ENCODE measurements at regions not wholly inside any gene's neighbourhood (a gene's known extent, or its start where the extent isn't known, plus 50 kb on each side); places are given as distances from the start of the nearest gene placed in this dataset.
"Not testable (repeated sequence)": the region's sequence is repeated elsewhere in the genome, so short reads cannot be mapped to it uniquely, and the experiment has no call there.

DNA sequence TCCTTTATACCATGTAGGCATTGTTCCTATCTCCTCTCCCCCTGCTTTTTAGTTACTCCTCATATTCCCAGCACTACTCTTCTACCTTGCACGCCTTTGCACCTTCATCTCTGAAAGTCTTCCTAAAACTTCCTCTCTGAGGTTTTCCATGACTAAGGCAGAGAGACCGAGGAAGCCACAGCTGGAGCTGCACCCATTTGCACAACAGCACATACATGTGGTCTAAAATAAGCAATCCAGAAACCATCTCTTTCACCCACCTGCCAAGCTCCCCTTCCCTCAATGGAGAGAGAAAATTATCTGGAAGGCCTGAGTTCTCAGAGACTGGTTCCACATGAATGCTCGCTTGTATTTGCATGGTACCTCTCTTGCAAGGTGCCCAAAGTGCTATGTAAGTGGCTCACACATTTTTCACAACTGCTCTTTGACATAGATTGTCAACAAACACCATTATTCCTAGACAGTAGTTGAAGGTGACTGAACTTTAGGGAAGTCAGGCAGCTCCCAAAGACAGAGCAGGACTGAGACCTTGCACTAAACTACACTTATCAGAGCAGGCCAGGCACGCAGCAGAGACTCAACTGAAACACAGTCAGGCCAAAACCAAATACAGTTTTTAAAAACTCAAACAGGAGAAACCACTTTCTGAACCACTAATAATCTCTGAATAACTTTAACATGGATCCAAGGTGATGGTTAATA is 313.2 kb downstream of the TFAP2A start:
- no peak for DNase-seq

DNA sequence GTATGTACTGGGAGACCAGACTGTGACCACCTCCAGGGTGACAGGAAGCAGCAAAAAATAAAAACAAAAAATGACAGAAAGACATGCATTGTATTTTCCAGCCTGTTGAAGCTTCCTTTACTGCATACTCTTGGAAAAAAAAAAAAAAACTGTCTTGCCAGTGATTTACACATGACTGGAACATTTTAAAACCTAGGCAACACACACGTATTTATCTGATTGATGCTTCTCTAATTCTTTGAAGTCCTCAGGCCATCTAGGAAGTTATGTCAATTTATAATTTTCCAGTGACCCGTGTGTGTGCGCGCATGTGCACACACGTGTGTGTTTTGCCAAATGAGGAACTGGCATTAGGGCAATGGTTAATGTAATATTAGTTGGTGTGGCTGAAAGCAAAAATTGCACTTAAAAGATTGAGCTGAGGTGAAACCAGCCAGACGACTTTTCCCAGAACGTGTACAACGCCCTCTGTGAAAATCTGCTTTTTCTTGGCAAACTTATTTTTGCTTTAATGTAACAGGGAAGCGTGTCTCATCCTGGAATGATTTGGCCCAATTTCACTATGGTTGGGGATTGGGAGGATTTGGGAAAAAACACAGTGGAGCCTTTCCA is 315.2 kb downstream of the TFAP2A start:
- DNase-seq = no peak

DNA sequence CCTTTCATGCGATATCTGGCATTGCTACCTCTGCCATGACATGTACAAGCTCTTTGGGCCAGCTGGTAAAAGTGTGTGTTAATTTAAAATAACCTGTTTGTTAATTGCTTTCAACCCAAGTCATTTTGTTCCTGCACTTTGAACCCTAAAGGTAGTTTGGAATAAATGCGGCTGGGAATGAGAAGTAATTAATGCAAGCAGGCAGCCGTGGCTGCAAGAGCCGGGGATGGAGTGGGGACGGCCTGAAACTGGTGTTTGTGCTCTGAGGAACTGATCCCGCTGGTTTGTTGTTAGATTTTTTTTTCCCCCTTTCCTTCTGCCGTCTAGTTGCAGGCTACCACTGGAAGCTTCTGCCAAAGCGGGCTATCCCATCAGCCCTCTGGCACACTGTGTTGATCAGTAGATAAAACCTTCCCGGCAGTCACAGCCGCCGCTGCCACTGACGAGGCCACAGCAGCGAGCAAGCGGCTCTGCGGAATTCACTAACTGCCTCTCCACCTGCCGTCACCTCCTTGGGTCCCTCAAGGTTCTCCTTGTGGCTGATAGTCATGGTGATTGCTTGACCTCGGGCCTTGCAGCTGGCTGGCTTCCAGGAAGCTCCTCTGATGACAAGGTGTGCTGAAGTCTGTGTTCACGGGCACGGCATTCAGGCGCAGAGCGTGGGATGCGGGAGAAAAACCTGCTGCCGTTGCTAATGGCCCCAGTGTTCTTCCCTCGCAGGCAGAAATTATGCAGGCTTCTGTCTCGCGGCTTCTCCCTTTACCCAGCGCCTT is 315.9 kb downstream of the TFAP2A start:
- DNase-seq = no peak

DNA sequence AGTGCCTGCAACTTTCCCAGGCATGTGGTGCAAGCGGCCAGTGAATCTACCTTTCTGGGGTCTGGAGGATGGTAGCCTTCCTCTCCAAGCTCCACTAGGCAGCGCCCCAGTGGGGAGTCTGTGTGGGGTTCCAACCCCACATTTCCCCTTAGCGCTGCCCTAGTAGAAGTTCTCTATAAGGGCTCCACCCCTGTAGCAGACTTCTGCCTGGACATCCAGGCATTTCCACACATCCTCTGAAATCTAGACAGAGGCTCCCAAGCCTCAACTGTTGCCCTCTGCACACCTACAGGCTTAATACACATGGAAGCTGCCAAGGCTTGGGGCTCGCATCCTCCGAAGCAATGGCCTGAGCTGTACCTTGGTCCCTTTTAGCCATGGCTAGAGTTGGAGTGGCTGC is 321.6 kb downstream of the TFAP2A start:
- no peak for DNase-seq

DNA sequence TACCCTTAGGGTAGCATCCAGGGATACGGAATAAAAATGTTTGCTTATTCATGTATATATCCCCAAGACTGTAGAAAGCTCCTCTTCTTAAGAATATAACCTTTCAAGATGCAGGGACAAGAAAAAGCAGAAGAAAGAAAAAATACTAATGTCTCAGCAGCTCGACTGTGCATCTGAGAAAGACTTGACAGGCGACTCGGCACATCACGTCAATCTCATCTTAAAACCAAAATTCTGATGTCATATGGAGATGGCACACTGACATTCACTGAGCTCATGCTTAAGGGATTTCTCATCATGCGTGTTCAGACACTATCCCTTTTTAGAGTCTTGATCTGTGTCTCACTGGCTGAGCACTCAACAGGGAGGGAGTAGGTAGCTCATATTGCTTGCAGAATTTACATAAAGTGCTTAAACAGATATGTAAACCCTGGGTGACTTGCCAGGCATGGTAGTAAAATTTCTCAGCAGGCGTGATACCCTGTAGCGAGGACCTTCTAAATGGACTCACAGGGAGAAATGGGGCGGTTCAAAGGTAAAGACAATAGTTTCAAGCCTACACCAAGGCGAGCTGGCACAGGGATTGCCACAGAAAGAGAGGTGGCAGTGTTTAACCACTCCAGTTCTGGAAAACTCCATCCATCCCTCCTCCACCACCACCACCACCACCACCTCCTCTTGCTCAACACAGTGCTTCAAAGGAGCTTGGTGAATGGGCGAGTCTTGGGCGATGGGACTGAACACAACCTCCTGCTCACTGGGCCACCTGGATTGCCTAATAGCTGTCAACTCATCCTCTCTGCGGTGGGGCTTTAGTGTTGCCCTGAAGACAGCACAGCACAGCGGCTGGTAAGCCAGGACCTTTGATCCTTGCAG is 330.5 kb downstream of the TFAP2A start:
- no peak for DNase-seq

DNA sequence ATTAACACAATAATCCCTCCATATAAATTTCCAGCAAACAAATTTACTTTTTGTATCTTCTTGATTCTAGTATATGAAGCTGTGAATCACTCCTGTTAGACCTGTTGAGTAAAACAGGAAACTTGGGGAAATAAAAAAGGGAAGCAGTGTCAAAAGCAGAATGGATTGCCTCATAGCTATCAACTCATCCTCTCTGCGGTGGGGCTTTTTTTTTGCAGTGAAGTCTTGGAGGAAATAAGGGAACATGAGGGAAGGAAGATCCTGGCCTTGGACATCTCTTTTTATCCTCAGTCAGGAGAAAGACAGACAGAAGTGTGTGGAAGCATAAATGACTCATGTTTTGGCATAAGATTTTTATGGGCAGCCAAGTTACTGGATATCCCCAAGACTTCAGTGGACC is 332.5 kb downstream of the TFAP2A start:
- DNase-seq = no peak

DNA sequence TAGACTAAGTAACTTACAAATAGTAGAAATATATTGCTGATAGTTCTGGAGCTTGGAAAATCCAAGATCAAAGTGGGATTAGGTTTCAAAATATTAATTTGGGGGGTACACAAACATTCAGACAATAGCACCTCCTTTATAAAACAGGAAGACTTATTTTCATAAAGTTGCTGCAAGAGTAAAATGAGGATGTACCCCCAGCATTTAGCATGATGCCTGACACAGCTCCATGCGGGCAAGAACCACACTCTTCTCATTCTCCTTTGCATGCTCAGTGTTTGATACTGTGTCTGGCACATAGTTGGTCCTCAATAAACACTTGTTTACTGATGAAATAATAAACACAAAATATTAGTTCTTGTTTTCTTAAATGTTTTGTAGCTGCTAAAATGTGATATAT is 332.9 kb downstream of the TFAP2A start:
- DNase-seq = no peak

DNA sequence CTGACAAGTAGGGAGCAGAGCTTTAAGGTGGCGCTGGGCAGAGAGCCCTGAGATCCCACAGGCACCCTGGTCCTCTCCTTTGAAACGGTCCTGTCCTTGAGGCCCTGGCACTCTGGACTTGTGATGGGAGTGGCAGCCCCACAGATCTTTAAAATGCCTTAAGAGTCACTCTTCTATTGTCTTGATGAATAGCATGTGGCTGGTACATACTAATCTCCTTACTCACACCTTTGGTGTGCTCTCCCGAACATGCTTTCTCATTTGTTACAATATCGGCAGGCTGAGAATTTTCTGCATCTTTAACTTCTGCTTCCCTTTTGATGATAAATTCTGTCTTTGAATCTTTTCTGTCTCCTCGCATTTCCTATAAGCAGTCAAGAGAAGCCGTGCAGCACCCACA is 333.8 kb downstream of the TFAP2A start:
- no peak for DNase-seq

DNA sequence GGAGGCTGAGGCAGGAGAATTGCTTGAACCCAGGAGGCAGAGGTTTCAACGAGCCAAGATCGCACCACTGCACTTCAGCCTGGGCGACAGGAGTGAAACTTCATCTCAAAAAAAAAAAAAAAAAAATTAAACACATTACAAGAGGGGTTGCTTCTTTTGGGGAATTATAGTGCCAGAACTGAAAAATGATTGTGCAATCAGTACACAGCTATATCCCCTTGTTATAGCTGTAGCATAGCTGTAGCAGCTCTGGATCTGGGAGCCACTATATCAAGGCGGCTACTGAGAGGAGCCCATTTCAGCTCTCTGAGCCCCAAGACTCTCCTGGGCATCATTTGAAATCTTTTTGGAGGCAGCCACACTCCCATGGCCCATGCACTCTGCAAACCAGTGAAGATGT is 334.3 kb downstream of the TFAP2A start:
- no peak for DNase-seq

DNA sequence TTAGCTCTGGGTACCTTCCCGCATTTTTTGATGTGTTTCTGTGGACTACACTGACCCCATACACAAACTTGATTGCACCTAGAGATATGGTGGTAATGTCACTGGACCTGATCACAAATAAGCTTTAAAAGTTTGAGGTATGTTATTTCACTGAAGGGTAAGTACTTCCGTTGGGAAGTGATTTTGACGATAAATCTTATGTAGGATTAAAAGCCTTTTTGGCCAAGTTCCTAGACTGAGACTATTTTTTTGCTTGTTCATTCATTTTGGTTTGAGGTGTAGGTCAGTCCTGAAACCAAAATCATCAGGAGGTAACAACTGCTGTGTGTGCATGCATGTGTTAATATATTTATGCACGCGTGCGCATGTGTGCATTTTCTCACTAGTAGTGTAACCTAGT is 336.3 kb downstream of the TFAP2A start:
- DNase-seq = no peak

DNA sequence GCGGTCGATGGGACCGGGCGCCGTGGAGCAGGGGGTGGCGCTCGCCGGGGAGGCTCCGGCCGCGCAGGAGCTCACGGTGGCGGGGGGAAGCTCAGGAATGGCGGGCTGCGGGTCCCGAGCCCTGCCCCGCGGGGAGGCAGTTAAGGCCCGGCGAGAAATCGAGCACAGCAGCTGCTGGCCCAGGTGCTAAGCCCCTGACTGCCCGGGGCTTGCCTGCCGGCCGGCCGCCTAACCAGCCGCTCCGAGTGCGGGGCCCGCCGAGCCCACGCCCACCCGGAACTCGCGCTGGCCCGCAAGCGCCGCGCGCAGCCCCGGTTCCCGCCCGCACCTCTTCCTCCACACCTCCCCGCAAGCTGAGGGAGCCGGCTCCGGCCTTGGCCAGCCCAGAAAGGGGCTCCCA is 340.1 kb downstream of the TFAP2A start:
- DNase-seq = not testable (repeated sequence)

DNA sequence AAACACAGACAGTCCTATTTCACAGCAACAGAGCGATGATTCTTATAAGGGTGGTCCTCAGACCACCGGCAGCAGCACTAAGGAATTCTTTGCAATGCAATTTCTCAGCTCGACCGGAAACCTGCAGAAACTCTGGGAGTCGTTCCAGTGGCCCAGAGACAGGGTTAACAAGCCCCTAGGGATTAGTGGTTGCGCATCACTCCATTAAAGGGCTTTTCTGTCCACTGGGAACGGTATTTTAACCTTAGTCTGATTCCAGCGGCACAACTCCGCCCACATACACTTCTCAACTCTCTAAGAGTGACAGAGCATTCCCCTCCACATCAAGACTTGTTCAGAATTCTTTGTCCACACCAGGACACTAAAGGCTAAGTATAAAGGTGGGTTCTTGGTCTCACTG is 341.5 kb downstream of the TFAP2A start:
- DNase-seq = no peak

DNA sequence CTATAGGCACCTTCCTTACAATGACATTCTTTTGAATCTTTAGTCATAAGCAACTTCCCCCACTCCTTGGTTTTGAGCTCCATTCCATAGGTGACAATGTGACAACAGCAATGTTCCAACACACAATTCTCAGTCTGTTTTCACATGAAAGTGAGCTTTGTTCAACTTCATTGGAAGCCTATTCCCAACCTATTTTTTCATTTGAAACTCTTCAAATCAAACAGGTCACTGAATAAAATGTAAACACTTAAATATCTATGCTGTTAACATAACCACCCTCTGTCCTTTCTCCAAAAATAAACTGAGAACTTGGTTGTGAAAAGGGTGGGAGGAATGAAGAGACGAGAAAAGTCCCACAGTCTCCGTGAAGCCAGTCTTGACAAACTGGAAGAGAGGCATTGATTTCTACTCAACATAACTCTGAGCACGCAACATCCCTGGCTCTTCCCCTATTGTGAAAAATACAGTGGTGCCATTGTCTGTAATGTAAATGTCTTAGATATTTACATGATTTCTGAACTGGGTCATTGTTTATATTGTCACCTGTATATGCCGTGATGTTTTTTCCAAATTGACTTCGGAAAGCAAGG is 343.1 kb downstream of the TFAP2A start:
- DNase-seq = no peak

DNA sequence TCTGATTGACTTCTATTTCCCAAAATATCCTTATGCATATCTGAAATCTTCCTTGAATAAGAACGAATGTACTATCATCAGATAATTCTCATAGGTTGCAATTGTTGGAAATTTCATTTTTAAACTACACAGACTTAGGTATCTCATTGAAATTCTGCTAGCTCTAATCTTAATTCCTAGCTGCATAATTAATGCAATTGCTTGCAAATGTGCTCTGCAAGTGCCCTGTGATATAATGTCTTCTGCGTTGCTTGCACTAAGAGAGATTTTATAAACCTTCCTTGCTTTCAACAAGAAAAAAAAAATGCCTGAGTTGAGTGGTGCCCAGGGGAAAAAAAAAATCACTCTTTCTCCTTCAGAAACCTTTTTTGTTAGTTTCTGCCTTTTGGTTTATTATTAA is 354.9 kb downstream of the TFAP2A start:
- no peak for DNase-seq

DNA sequence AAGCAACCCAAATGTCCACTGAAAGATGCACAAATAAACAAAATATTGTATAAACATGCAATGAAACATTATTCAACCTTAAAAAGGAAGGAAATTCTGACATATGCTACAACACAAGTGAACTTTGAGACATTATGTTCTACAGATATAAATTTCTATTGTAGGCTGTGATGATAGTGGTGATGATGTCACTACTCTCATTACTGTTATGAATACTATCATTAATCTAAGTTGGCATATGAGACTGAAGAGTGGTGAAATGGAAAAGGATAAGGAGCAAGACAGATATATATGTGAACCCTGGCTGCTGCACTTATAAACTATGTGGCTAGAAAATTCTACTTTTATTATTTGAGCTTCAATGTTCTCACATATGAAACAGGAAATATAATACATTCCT is 360.2 kb downstream of the TFAP2A start:
- DNase-seq = no peak

DNA sequence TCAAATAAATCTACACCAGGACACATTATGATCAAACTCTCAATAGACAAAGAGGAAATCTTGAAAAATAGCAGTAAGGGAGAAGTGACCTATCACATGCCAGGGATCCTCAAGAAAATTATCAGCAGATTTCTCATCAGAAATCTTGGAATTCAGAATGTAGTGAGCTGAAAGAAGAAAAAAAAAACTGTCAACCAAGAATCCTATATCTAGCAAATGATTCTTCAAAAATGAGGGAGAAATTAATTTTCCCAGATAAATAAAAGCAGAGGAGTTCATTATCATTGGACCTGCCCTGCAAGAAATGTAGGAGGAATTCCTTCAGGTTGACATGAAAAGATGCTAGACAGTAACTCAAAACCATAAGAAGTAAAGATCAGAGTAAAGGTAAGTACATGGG is 363.6 kb downstream of the TFAP2A start:
- no peak for DNase-seq

DNA sequence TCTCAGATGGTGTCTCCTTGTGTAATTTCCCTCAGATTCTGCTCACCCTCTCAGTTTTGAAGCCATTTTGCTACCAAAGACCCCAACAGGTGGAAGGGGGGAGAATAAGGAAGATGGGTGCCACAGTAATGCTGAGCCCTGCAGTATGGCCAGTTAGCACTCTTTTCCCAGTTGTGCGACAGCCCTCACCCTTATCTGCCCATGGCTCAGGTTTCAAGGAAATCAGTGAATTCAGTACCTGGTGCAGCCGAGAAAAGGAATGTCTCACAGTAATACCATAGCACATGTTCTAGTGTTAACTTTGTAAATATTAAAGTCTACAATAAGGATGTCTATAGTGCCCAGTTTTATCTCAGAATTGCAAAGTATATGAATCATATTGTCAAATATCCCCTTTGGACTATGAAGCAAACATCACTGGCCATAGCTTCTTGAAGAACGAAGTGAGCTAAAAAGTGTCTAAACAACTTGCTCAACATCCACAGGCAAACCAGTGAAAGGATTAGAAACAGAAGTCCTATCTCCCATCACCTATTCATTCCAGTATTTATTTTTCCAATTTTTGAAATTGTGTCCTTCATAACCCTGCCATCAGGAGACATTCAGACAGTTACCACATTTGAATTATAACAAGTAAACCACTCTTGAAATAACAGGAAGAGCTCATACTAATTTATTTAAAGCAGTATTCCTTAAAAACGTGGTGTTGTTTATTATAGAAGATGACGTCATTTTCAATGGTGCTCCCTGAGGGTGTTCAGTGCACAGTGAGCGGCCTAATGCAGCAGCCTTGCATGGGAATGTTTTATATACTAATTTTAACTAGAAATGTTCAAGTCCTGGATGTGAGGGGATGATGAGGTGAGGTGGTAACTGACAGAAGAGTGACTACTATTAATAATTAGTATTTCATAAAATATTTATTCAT is 366.2 kb downstream of the TFAP2A start:
- no peak for DNase-seq

DNA sequence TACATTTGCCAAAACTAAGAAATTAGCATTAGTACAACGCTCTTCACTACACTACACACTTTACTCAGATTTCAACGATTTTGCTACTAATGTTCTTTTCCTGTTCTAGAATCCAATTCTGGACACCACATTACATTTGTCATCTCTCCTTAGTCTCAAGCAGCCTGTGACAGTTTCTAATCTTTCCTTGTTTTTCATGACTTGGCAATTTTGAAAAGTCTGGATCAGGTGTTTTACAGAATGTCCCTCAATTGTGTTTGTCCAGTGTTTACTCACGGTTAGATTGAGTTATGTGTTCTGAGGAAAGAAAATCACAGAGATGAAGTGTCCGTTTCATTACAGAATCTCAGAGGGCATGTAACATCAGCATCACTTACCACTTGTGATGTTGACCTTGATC is 372.6 kb downstream of the TFAP2A start:
- DNase-seq = no peak

DNA sequence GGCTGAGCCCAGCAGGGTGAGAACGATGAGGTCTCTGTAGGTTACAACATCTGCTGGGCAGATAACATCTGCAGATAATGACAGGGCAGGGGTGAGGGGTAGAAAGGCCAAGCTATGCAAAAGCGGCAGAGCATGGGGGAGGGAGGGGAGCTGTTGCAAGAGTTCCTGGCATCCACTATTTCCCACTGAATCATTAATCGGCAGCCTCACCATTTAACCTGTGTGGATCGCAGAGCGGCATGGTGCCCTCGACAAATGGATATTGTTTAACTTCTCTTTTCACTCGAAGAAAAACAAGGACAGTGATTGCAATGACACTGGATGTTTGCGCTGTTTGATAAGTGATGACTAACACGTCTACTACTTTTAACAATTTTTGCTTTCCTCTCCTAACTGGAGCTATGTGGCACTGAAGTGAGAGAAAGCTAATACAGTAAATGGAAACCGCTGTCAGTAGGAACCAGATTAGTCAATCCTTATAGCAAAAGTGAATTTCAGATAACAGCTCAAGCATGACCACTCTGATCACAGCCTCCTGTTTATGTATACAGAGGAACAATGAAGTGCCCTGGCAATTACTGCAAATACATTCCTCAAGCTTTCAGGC is 381.5 kb downstream of the TFAP2A start:
- DNase-seq = no peak

DNA sequence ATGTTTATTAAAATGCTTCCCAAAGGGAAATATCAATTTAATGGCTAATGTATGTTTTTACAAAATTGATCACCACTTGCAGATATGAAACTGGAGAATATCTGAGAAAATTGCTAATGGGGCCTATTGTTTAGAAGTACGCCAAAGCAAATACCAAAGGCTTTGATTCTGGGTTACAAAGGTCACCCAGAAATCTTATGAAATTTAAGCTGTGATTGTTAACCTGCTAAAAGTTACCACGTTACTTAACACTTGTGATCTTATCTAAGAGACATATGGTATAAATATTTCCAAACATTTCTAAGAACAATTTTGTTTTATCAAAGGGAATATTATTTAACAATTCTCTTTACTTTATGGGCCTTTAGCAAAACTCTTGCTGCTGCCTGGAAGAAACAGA is 383.3 kb downstream of the TFAP2A start:
- no peak for DNase-seq

DNA sequence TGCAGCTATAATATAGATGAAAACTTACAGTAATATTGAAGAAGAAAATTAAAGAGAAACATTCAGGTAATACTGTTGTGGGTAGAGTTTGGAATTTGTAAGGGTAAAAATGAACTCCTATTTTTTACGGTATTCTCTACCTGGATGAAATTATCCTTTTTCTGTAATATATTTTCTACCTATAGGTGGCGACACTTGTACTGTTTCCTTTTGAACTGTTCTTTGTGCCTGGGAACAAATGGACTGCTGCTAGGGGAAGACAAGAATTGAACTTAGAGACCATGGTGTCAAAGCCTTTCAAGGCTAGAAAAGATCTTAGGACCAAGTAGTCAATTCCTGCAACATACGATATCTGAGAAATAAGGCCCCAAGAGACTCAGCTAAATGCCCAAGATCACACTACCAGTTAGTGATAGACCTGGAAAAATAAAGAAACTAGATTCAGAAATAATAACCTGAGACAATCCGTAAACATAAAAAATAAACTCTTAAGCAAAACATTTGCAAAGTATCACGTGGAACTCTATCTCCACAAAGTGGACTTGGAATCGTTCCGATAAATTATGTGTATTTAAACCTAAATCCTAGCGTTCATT is 383.8 kb downstream of the TFAP2A start:
- no peak for DNase-seq

Data from stimulated activated CD4-positive, alpha-beta T cell treated with anti-CD3 and anti-CD28 coated beads, Interleukin-4, amount 100 ng/mL, for 4 hours (primary cell).